ENCODE measurements at regions not wholly inside any gene's neighbourhood (a gene's known extent, or its start where the extent isn't known, plus 50 kb on each side); places are given as distances from the start of the nearest gene placed in this dataset.

DNA sequence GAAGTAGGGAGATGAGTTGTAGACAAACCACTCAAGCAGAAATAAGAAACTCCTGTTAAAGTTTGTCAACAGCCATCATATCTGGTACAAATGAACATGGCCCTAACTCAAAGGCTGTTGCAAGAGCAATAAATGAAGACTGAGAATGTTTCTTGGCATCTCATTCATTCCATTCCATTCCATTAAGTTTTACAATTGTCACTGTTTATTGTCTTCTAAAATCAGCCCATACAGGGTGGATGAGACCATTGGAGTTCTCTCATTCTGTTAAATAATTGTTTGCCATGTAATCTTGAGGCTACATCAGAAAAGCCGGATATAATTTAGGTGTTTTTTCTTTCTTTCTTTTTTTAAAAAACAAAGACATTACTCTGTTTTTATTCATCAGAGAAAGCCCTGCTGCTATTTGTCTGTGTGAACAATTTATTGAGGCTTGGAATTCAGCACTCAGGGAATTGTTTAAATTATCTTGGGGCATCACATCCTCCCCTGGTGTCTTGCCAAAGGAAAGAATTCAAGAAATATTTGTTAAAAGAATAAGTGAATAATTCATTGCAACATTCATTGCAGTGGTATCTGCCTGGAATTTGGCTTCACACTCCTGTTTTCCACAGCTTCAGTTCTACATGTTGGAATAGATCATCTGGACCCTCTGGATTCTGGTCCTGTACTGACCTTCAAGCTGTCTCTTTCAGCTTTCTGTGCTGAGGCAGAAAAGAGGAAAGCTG lies 604.5 kb downstream of the PLPP3 start:
- no peaks in the 10 kb centered on the region for H3K4me1 ChIP-seq (ENCODE audit: control insufficient read depth, insufficient read depth, low read length)
- intact Hi-C loops (cut with micrococcal nuclease; ENCODE audit: unreplicated experiment) (no loop called here), in situ Hi-C loops (cut with MboI) (no loop called here)
- FAIRE-seq: no peak
- H3K27ac ChIP-seq (ENCODE audit: control insufficient read depth, insufficient read depth): no peak overlapping the region
- H3K4me2 ChIP-seq (ENCODE audit: control insufficient read depth, insufficient read depth): no peak overlapping the region
- ChIA-PET RAD21 (ENCODE audit: unreplicated experiment) (no interaction called here), CTCF (interaction anchor here (0.7 kb wide), 1 partner anchor 601 kb away, joined by 3 read pairs; no protein-coding TSS in a partner anchor), SMC1A (ENCODE audit: uncharacterized antibody, unreplicated experiment) (no interaction called here), POLR2A (no interaction called here)
- TF ChIP-seq ESRRA (IDR thresholded peaks at IDR 0.05; ENCODE audit: low read length) (no peak), HDAC6 (IDR thresholded peaks at IDR 0.05; ENCODE audit: unreplicated experiment) (no peak), EED (IDR thresholded peaks at IDR 0.05; ENCODE audit: low read depth) (no peak), CBX5 (IDR thresholded peaks at IDR 0.05; ENCODE audit: low read depth) (no peak), MXI1 (IDR thresholded peaks at IDR 0.05; ENCODE audit: low read depth, low read length) (no peak), RUNX3 (IDR thresholded peaks at IDR 0.05; ENCODE audit: low read length) (no peak), NFXL1 (IDR thresholded peaks at IDR 0.05; ENCODE audit: borderline replicate concordance) (no peak)
- TF ChIP-seq, protein P1, sequence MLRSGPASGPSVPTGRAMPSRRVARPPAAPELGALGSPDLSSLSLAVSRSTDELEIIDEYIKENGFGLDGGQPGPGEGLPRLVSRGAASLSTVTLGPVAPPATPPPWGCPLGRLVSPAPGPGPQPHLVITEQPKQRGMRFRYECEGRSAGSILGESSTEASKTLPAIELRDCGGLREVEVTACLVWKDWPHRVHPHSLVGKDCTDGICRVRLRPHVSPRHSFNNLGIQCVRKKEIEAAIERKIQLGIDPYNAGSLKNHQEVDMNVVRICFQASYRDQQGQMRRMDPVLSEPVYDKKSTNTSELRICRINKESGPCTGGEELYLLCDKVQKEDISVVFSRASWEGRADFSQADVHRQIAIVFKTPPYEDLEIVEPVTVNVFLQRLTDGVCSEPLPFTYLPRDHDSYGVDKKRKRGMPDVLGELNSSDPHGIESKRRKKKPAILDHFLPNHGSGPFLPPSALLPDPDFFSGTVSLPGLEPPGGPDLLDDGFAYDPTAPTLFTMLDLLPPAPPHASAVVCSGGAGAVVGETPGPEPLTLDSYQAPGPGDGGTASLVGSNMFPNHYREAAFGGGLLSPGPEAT (IDR thresholded peaks at IDR 0.05; ENCODE audit: low read depth): no peak
- TF ChIP-seq, protein P2, sequence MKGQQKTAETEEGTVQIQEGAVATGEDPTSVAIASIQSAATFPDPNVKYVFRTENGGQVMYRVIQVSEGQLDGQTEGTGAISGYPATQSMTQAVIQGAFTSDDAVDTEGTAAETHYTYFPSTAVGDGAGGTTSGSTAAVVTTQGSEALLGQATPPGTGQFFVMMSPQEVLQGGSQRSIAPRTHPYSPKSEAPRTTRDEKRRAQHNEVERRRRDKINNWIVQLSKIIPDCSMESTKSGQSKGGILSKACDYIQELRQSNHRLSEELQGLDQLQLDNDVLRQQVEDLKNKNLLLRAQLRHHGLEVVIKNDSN (IDR thresholded peaks at IDR 0.05; ENCODE audit: borderline replicate concordance, extremely low read length, insufficient read depth, low read depth, low read length): no peak
- TF ChIP-seq, protein P3, sequence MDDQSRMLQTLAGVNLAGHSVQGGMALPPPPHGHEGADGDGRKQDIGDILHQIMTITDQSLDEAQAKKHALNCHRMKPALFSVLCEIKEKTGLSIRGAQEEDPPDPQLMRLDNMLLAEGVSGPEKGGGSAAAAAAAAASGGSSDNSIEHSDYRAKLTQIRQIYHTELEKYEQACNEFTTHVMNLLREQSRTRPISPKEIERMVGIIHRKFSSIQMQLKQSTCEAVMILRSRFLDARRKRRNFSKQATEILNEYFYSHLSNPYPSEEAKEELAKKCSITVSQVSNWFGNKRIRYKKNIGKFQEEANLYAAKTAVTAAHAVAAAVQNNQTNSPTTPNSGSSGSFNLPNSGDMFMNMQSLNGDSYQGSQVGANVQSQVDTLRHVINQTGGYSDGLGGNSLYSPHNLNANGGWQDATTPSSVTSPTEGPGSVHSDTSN (IDR thresholded peaks at IDR 0.05; ENCODE audit: insufficient replicate concordance, low read depth, low read length): no peak
- H4K20me1 ChIP-seq (ENCODE audit: control insufficient read depth, insufficient read depth): no peaks in the 10 kb centered on the region
- no peaks in the 10 kb centered on the region for H3K79me2 ChIP-seq (ENCODE audit: control insufficient read depth, insufficient read depth, low read length)
- no peaks in the 10 kb centered on the region for H3K9me3 ChIP-seq (replicated peaks; ENCODE audit: control insufficient read depth, insufficient read depth, low read length)
- 0% methylated on average over 1 of the region's 1 CpG for WGBS (ENCODE audit: insufficient coverage, insufficient replicate concordance, low lambda C conversion rate, missing lambda C conversion rate)
- no peak for DNase-seq (ENCODE audit: low read depth, low spot score)
- no peak overlapping the region for H2AFZ ChIP-seq (ENCODE audit: control insufficient read depth, low read depth, low read length)
- no TSS peak for BruUV-seq (replicated peaks)
- H3K9ac ChIP-seq (ENCODE audit: control insufficient read depth, insufficient read depth, low read length): no peak overlapping the region
- ATAC-seq: no peak
- no peaks in the 10 kb centered on the region; a peak in 1 of 4 replicates for H3K27me3 ChIP-seq (replicated peaks in 1 of 2; ENCODE audit: control insufficient read depth in 2 of 2, insufficient read depth in 2 of 2, low read length in 1 of 2)
- H3K36me3 ChIP-seq (ENCODE audit: control insufficient read depth in 2 of 2, insufficient read depth in 2 of 2, low read length in 1 of 2): no peaks in the 10 kb centered on the region
- no peak overlapping the region for H3K4me3 ChIP-seq
